ENCODE measurements at regions not wholly inside any gene's neighbourhood (a gene's known extent, or its start where the extent isn't known, plus 50 kb on each side); places are given as distances from the start of the nearest gene placed in this dataset.

- H3K9me3 Mint-ChIP-seq, result no peaks in the 10 kb centered on the region
- H3K4me1 Mint-ChIP-seq, result no peaks in the 10 kb centered on the region
- H3K27ac Mint-ChIP-seq, result no peak overlapping the region
- no peak for ATAC-seq
- no peak for TF ChIP-seq ZNF263 (CRISPR knock-in tag; IDR thresholded peaks at IDR 0.05; ENCODE audit: low read depth)
- H3K27me3 Mint-ChIP-seq (ENCODE audit: low read depth), result no peaks in the 10 kb centered on the region
- POLR2A ChIA-PET, result no interaction called here
- CTCF ChIA-PET, result no interaction called here
- no peaks in the 10 kb centered on the region for H3K36me3 Mint-ChIP-seq
- DNase-seq (ENCODE audit: low spot score), result no peak
- no peak overlapping the region for H3K4me3 Mint-ChIP-seq
These were observed 930.1 kb upstream of the NR2F2 start for GRCh38 chr15:95400428-95400827.

DNA sequence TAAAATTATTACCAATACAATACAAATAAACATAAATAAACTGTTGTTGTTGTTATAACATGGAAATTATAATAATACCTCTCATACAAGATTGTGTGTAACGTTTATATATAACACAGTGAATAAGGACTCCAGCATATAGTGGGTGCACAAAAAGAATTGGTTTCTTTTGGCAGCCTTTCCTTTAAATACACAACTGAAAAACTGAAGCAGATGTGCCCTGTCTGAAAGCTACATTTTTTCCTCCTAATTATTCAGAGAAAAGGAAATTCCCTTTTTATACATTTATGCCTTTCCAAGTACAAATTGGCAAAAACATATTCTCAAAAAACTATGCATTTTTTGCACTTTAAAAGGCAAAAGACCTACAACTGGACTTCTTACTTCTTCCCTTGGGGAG lies 928.9 kb upstream of the NR2F2 start:
- Mint-ChIP-seq H3K27me3 (ENCODE audit: low read depth) (no peaks in the 10 kb centered on the region), H3K4me3 (no peak overlapping the region), H3K27ac (no peak overlapping the region), H3K4me1 (no peaks in the 10 kb centered on the region), H3K36me3 (no peaks in the 10 kb centered on the region), H3K9me3 (no peaks in the 10 kb centered on the region)
- ChIA-PET CTCF (no interaction called here), POLR2A (no interaction called here)
- no peak for ATAC-seq
- TF ChIP-seq MXD4 (CRISPR knock-in tag; IDR thresholded peaks at IDR 0.05; ENCODE audit: borderline replicate concordance) (no peak), GRHL2 (CRISPR knock-in tag; IDR thresholded peaks at IDR 0.05; ENCODE audit: insufficient replicate concordance, severe bottlenecking) (no peak), GTF2I (CRISPR knock-in tag; conservative IDR thresholded peaks at IDR 0.05) (no peak), ZNF416 (CRISPR knock-in tag; IDR thresholded peaks at IDR 0.05) (no peak), SMAD3 (CRISPR knock-in tag; IDR thresholded peaks at IDR 0.05; ENCODE audit: borderline replicate concordance) (no peak), ZNF423 (CRISPR knock-in tag; IDR thresholded peaks at IDR 0.05) (no peak), NR1H2 (CRISPR knock-in tag; IDR thresholded peaks at IDR 0.05) (no peak), ELF4 (CRISPR knock-in tag; IDR thresholded peaks at IDR 0.05; ENCODE audit: low read depth) (no peak)
- TF ChIP-seq, protein P1, sequence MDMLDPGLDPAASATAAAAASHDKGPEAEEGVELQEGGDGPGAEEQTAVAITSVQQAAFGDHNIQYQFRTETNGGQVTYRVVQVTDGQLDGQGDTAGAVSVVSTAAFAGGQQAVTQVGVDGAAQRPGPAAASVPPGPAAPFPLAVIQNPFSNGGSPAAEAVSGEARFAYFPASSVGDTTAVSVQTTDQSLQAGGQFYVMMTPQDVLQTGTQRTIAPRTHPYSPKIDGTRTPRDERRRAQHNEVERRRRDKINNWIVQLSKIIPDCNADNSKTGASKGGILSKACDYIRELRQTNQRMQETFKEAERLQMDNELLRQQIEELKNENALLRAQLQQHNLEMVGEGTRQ (CRISPR knock-in tag; IDR thresholded peaks at IDR 0.05), result no peak
- TF ChIP-seq, protein P2, sequence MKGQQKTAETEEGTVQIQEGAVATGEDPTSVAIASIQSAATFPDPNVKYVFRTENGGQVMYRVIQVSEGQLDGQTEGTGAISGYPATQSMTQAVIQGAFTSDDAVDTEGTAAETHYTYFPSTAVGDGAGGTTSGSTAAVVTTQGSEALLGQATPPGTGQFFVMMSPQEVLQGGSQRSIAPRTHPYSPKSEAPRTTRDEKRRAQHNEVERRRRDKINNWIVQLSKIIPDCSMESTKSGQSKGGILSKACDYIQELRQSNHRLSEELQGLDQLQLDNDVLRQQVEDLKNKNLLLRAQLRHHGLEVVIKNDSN (CRISPR knock-in tag; IDR thresholded peaks at IDR 0.05), result no peak
- DNase-seq (ENCODE audit: low spot score), result no peak

DNA sequence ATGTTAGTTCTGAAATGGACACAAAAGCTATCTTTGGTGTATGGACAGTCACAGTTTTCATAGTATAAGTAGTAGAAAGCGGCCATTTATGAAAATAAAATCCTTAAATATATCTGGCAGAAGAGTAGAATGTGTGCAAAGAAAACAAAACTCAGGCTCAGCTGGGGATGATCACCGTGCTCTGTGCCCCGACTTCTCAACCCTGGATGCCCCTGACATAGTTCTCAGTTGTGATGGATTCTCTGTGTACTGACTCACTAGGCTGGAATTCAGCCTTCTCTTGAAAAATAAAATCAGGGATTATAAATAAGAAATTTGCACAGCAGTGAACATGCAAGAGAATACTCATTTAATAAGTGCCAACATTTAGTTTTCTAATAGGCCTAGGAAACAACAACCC lies 925.1 kb upstream of the NR2F2 start:
- Mint-ChIP-seq H3K4me1 (no peaks in the 10 kb centered on the region), H3K9me3 (no peaks in the 10 kb centered on the region), H3K36me3 (no peaks in the 10 kb centered on the region), H3K27ac (no peak overlapping the region), H3K4me3 (no peak overlapping the region), H3K27me3 (ENCODE audit: low read depth) (no peaks in the 10 kb centered on the region)
- CTCF ChIA-PET, result no interaction called here
- POLR2A ChIA-PET, result no interaction called here
- TF ChIP-seq, protein P3, sequence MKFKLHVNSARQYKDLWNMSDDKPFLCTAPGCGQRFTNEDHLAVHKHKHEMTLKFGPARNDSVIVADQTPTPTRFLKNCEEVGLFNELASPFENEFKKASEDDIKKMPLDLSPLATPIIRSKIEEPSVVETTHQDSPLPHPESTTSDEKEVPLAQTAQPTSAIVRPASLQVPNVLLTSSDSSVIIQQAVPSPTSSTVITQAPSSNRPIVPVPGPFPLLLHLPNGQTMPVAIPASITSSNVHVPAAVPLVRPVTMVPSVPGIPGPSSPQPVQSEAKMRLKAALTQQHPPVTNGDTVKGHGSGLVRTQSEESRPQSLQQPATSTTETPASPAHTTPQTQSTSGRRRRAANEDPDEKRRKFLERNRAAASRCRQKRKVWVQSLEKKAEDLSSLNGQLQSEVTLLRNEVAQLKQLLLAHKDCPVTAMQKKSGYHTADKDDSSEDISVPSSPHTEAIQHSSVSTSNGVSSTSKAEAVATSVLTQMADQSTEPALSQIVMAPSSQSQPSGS (CRISPR knock-in tag; IDR thresholded peaks at IDR 0.05; ENCODE audit: borderline replicate concordance, low read depth), result no peak
- no peak for TF ChIP-seq MXD4 (CRISPR knock-in tag; IDR thresholded peaks at IDR 0.05; ENCODE audit: borderline replicate concordance)
- DNase-seq (ENCODE audit: low spot score) (no peak), ATAC-seq (no peak)

DNA sequence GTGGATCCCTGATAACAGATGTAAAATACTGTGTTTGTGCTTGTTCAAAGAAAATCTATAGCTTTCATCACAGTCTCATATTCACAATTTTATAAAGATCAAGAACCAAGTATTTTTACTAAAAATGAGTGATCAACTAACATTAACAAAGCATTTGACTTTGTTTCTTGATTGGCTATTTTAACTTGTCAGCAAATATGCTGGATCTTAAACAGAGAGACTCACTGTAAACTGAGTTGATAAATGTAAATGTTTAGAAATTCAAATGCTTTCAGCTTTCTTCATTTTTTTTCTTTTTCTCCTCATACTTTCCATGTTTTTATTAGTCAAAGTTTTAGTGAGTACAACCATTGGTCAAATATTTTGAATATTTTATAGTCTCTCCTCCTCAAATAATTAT lies 923.0 kb upstream of the NR2F2 start:
- Mint-ChIP-seq H3K27ac (no peak overlapping the region), H3K36me3 (no peaks in the 10 kb centered on the region), H3K4me3 (no peak overlapping the region), H3K27me3 (ENCODE audit: low read depth) (no peaks in the 10 kb centered on the region), H3K9me3 (no peaks in the 10 kb centered on the region; the same call in 1 of the 2 replicates), H3K4me1 (no peaks in the 10 kb centered on the region)
- no peak for TF ChIP-seq JUN (CRISPR knock-in tag; IDR thresholded peaks at IDR 0.05)
- no peak for TF ChIP-seq KAT7 (CRISPR knock-in tag; IDR thresholded peaks at IDR 0.05; ENCODE audit: borderline replicate concordance)
- TF ChIP-seq RORB (CRISPR knock-in tag; IDR thresholded peaks at IDR 0.05), result no peak
- TF ChIP-seq ETV6 (CRISPR knock-in tag; IDR thresholded peaks at IDR 0.05), result no peak
- TF ChIP-seq TP53 (CRISPR knock-in tag; IDR thresholded peaks at IDR 0.05), result no peak
- no peak for TF ChIP-seq ZSCAN18 (CRISPR knock-in tag; IDR thresholded peaks at IDR 0.05)
- TF ChIP-seq NR1H2 (CRISPR knock-in tag; IDR thresholded peaks at IDR 0.05), result no peak
- no peak for TF ChIP-seq IRF2 (CRISPR knock-in tag; IDR thresholded peaks at IDR 0.05; ENCODE audit: borderline replicate concordance, low read depth)
- TF ChIP-seq CDX4 (CRISPR knock-in tag; IDR thresholded peaks at IDR 0.05; ENCODE audit: borderline replicate concordance), result no peak
- TF ChIP-seq FOXP1 (CRISPR knock-in tag; IDR thresholded peaks at IDR 0.05; ENCODE audit: borderline replicate concordance), result no peak
- TF ChIP-seq, protein P1 (CRISPR knock-in tag; IDR thresholded peaks at IDR 0.05), result no peak
- no peak for TF ChIP-seq JAZF1 (CRISPR knock-in tag; IDR thresholded peaks at IDR 0.05)
- no peak for TF ChIP-seq ERG (CRISPR knock-in tag; IDR thresholded peaks at IDR 0.05)
- no peak for TF ChIP-seq MYBL2 (CRISPR knock-in tag; IDR thresholded peaks at IDR 0.05)
- ChIA-PET POLR2A (no interaction called here), CTCF (no interaction called here)
- DNase-seq (ENCODE audit: low spot score) (no peak), ATAC-seq (no peak)
